ENCODE measurements at regions not wholly inside any gene's neighbourhood (a gene's known extent, or its start where the extent isn't known, plus 50 kb on each side); places are given as distances from the start of the nearest gene placed in this dataset.

DNA sequence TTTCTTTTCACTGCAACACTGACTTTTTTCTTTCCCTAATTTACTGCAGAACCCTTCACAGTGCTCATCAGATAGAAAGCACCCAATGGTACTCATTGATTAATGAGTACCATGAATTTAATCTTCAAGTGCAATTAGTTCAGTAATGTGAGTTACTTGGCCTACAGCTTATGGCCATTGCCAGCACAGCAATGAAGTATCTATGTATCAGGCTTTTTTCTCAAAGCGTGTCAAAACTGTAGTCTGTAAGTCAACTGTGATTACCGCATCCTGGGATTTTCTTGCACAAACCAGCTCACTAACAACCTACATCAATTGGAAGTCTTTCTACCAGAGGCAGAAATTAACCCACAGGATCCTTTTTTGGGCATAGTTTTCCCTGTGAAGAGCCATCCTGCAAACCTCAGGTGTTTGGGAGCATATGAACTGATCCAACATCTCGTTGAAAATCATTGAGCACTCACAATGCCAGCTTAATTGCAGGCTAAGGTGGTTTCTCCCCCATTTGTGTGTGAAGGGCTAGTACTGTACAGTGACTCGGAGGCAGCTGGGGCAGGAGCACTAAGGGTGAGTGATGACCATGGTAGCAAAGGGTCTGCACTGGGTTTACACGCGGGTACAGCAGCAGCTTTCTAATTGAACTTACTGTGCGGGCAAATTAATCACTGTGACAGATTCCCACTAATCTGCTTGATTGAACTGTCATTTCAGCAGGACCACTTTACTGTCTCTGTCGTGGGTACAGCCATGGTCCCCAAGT is 619.3 kb downstream of the SNAPC1 start:
- TF ChIP-seq, protein P1, sequence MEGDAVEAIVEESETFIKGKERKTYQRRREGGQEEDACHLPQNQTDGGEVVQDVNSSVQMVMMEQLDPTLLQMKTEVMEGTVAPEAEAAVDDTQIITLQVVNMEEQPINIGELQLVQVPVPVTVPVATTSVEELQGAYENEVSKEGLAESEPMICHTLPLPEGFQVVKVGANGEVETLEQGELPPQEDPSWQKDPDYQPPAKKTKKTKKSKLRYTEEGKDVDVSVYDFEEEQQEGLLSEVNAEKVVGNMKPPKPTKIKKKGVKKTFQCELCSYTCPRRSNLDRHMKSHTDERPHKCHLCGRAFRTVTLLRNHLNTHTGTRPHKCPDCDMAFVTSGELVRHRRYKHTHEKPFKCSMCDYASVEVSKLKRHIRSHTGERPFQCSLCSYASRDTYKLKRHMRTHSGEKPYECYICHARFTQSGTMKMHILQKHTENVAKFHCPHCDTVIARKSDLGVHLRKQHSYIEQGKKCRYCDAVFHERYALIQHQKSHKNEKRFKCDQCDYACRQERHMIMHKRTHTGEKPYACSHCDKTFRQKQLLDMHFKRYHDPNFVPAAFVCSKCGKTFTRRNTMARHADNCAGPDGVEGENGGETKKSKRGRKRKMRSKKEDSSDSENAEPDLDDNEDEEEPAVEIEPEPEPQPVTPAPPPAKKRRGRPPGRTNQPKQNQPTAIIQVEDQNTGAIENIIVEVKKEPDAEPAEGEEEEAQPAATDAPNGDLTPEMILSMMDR (IDR thresholded peaks at IDR 0.05) = no peak
- Histone ChIP-seq H3K4me3 (no peak overlapping the region), H3K27ac (no peak overlapping the region)
- no peak for DNase-seq (ENCODE audit: low spot score)

DNA sequence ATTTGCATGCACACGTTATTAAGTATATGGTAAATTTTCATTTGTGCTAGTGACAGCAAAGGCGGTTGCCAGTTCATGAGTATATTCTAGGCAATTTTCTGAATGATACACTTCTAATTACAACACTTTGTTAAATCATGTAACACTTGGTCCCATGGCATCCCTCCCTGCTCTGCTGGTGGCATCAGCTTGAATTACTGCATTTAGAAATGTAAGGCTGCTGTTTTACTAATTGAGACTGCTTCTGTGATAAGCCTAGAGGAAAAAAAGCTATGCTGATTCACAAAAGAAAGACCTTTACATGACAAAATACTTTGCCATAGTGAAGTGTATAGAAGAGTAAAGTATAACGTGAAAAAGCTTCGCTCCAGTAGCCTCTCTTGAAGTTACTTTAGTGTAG is 636.1 kb downstream of the KCNH5 start:
- no peak overlapping the region for H3K4me3 ChIP-seq
- H3K27ac ChIP-seq = no peak overlapping the region
- TF ChIP-seq, protein P1 (IDR thresholded peaks at IDR 0.05) = no peak
- DNase-seq (ENCODE audit: low spot score) = no peak

DNA sequence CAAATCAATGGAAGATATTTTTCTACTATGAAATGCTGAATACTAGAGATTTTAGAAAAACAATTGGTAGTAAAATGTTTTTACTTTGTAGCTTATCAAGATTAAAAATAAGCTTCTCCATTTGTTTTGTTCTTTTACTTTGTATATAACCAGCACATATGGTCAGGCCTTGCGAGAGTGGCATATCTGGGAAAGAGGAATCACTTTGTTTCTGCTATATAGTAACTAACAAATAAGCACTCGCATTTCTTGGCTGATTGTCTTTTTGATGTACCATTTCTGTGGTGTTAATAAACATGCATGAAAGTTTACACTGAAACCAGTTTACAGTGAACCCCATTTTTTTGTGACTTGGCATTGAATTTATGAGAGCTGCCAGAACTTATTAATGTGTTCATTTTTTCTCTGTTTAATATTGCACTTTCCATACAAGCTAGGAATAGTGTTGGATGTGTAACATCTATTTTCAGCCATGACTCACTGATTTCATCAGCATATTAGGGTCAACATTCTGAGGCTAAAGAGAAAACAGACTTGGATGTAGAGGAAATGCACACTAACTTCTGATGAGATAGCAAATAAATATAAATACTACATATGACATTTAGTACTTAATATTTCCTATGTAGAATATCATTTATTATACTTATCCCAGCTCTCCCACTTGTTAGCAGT is 635.5 kb downstream of the KCNH5 start:
- Histone ChIP-seq H3K4me3 (no peak overlapping the region), H3K27ac (no peak overlapping the region)
- DNase-seq (ENCODE audit: low spot score) = no peak
- TF ChIP-seq, protein P1 (IDR thresholded peaks at IDR 0.05) = no peak

DNA sequence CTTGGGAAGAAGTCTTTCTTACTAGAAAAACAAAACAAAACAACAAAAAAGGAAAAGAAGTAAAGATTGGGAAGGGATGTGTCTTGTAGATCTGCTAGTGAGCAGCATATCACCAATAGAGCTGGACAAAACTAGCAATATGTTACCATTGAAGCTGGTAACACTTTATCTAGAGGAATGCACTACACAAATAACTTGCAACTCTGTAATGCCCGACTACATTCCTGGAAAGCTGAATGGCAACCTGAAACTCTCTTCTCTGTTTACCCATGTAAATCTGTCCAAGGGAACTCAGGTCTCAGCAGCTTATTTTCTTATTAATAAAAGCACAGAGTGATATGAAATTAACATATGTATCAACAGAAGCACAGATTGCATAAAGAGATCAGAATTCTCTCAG is 624.4 kb downstream of the KCNH5 start:
- no peak for DNase-seq (ENCODE audit: low spot score)
- TF ChIP-seq, protein P1 (IDR thresholded peaks at IDR 0.05) = no peak
- H3K27ac ChIP-seq = no peak overlapping the region
- no peak overlapping the region for H3K4me3 ChIP-seq

DNA sequence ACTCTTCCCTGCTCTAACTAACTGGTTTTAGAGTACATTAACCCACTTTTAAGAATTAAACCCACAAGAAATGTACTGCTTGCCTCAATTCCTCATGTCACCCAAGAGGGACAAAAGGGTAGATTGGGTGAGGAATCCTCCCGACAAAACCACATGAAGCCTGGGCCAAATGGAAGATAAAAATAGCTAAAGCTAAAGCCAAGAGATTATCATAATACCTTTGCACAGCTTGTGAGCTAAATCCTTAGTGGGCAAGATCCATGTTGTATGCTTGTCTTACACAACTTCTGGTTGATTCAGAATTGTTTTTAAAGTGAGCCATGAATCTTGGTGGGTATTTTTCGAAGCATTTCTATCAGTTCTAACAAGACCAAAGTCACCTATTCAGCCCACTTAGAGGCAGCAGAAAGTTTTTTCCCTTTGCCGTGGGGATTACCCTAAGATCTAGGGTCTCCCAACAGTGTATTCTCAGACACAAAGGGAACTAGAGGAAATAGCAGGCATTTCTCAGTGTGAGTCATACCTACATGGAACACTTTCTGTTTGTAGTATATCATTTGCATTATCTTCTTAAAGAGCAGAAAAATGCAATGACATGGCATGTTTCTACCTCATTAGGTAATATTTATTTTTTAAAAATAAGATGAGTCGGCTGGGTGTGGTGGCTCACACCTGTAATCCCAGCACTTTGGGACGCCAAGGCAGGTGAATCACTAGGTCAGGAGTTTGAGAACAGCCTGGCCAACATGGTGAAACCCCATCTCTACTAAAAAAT is 616.6 kb downstream of the KCNH5 start:
- Histone ChIP-seq H3K27ac (no peak overlapping the region), H3K4me3 (no peak overlapping the region)
- DNase-seq (ENCODE audit: low spot score) = no peak
- TF ChIP-seq, protein P1 (IDR thresholded peaks at IDR 0.05) = no peak

DNA sequence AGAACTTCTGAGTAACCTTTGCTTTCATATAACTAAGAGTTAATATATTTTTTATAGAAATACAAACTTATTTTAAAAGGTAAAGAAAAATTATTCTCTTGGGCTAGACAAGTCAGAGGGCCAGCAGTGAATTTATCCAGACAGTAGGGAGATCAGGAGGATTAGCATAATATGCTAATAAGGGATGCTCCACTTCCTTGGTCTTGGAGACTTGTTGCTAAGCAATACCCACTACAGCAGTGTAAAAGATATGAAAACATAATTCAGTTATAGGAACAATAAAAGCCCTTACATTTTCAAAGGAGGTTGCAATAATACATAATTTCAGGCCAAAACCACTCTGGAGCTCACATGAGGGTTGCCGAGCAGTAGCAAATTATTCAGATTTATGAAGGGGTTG is 615.6 kb downstream of the KCNH5 start:
- TF ChIP-seq, protein P1 (IDR thresholded peaks at IDR 0.05) = no peak

More for the DNA sequence above, 615.6 kb downstream of the KCNH5 start:
- Histone ChIP-seq H3K27ac (no peak overlapping the region), H3K4me3 (no peak overlapping the region)
- DNase-seq (ENCODE audit: low spot score) = no peak
